Ishikawa (cell line): ENCODE measurements at regions not wholly inside any gene's neighbourhood (a gene's known extent, or its start where the extent isn't known, plus 50 kb on each side); places are given as distances from the start of the nearest gene placed in this dataset.

Experiments used
- CEBPB ChIP-seq: IDR thresholded peaks from 2 replicates; pipeline ENCODE4 v1.6.1; 2012
- CREB1 ChIP-seq: IDR thresholded peaks from 2 replicates; pipeline ENCODE4 v1.6.1; 2012; ENCODE audit warnings: low read depth
- EGR1 ChIP-seq: IDR thresholded peaks from 2 replicates; pipeline ENCODE4 v1.6.1; 2012
- EP300 ChIP-seq: IDR thresholded peaks from 2 replicates; pipeline ENCODE4 v1.6.1; 2012; ENCODE audit warnings: borderline replicate concordance
- FOXM1 ChIP-seq: IDR thresholded peaks from 2 replicates; pipeline ENCODE4 v1.6.1; 2012; ENCODE audit warnings: low read depth, borderline replicate concordance
- MAX ChIP-seq: IDR thresholded peaks from 2 replicates; pipeline ENCODE4 v1.6.1; 2012
- NFIC ChIP-seq: IDR thresholded peaks from 2 replicates; pipeline ENCODE4 v1.6.1; 2012
- RAD21 ChIP-seq: IDR thresholded peaks from 2 replicates; pipeline ENCODE4 v1.6.1; 2012; ENCODE audit warnings: low read depth
- REST ChIP-seq: IDR thresholded peaks from 2 replicates; pipeline ENCODE4 v1.6.1; 2012; ENCODE audit warnings: low read depth, mild to moderate bottlenecking
- TAF1 ChIP-seq: IDR thresholded peaks from 2 replicates; pipeline ENCODE4 v1.6.1; 2012; ENCODE audit warnings: low read depth, mild to moderate bottlenecking
- TCF12 ChIP-seq: IDR thresholded peaks from 2 replicates; pipeline ENCODE4 v1.6.1; 2012; ENCODE audit warnings: low read depth
- TEAD4 ChIP-seq: IDR thresholded peaks from 2 replicates; pipeline ENCODE4 v1.6.1; 2012
- USF1 ChIP-seq: IDR thresholded peaks from 2 replicates; pipeline ENCODE4 v1.6.1; 2012
- YY1 ChIP-seq: IDR thresholded peaks from 2 replicates; pipeline ENCODE4 v1.6.1; 2012; ENCODE audit warnings: low read depth
- ZBTB7A ChIP-seq: IDR thresholded peaks from 2 replicates; pipeline ENCODE4 v1.6.1; 2012; ENCODE audit warnings: low read depth

GRCh38 chr3:117545484-117545883 is 835.9 kb downstream of the TUSC7 start:
- no peak for TF ChIP-seq USF1
- no peak for TF ChIP-seq YY1
- TF ChIP-seq EGR1: no peak
- TF ChIP-seq TEAD4: no peak
- TF ChIP-seq CREB1: no peak
- no peak for TF ChIP-seq ZBTB7A
- TF ChIP-seq REST: no peak
- TF ChIP-seq FOXM1: no peak
- TF ChIP-seq TCF12: no peak
- TF ChIP-seq RAD21: no peak
- no peak for TF ChIP-seq TAF1
- no peak for TF ChIP-seq MAX
- TF ChIP-seq NFIC: no peak
- no peak for TF ChIP-seq EP300
- TF ChIP-seq CEBPB: no peak

- TF ChIP-seq TCF12 (no peak), TEAD4 (0 out of 2 replicates have a peak, but pooled peaks have one; percentile 7)
These were observed 838.5 kb downstream of the TUSC7 start for GRCh38 chr3:117547956-117548550.

GRCh38 chr3:117548600-117548999 is 839.0 kb downstream of the TUSC7 start:
- TF ChIP-seq USF1 (no peak), CEBPB (no peak), RAD21 (no peak), REST (no peak), EP300 (no peak), FOXM1 (no peak), CREB1 (no peak), TEAD4 (no peak), EGR1 (no peak), TCF12 (no peak), TAF1 (no peak), NFIC (no peak), YY1 (no peak), ZBTB7A (no peak), MAX (no peak)

- TF ChIP-seq CEBPB (no peak), EP300 (no peak)
These were observed 840.1 kb downstream of the TUSC7 start for GRCh38 chr3:117549716-117550115.

- no peak for TF ChIP-seq RAD21
- no peak for TF ChIP-seq MAX
- TF ChIP-seq USF1: no peak
- TF ChIP-seq EGR1: no peak
- TF ChIP-seq CEBPB: no peak
- no peak for TF ChIP-seq TEAD4
- no peak for TF ChIP-seq YY1
- TF ChIP-seq CREB1: no peak
- TF ChIP-seq TAF1: no peak
- no peak for TF ChIP-seq FOXM1
- no peak for TF ChIP-seq REST
- no peak for TF ChIP-seq EP300
These were observed 841.2 kb downstream of the TUSC7 start for GRCh38 chr3:117550766-117551165.
